Keratinocyte (primary cell): ENCODE measurements at regions not wholly inside any gene's neighbourhood (a gene's known extent, or its start where the extent isn't known, plus 50 kb on each side); places are given as distances from the start of the nearest gene placed in this dataset.

Experiments
- DNase-seq: peaks from one replicate; pipeline ENCODE4 v3.0.0-alpha.2; 2011; ENCODE audit warnings: low read depth, missing footprints, low spot score
- FAIRE-seq: peaks from 2 replicates; lab custom pipeline; 2011; peaks lifted over from hg19 to GRCh38; lab: Jason Lieb, UNC
- H2AFZ ChIP-seq: 2 replicates; pipeline ENCODE4 v1.6.0; 2012; ENCODE audit warnings: low read length, control low read depth, inconsistent platforms; ENCODE audit not compliant: control insufficient read depth
- H3K27ac ChIP-seq: 2 replicates; pipeline ENCODE4 v1.5.1; 2011; ENCODE audit warnings: low read length; ENCODE audit not compliant: control insufficient read depth, insufficient read depth
- H3K27me3 ChIP-seq: 3 replicates; pipeline ENCODE4 v1.6.0; 2011; ENCODE audit warnings: low read length; ENCODE audit not compliant: control insufficient read depth, insufficient read depth; ENCODE audit errors: extremely low read depth
- H3K36me3 ChIP-seq, 2 experiments: 2 replicates in 1 of 2; 3 replicates in 1 of 2; pipeline ENCODE4 v1.5.1; 2011; ENCODE audit warnings: low read length in 2 of 2, mild to moderate bottlenecking in 1 of 2; ENCODE audit not compliant: control insufficient read depth in 2 of 2, insufficient read depth in 2 of 2; ENCODE audit errors: extremely low read depth in 1 of 2
- H3K4me1 ChIP-seq: 3 replicates; pipeline ENCODE4 v1.5.1; 2011; ENCODE audit warnings: low read length; ENCODE audit not compliant: control insufficient read depth, insufficient read depth; ENCODE audit errors: extremely low read depth
- H3K4me2 ChIP-seq: 3 replicates; pipeline ENCODE4 v1.6.0; 2011; ENCODE audit warnings: low read depth, low read length; ENCODE audit not compliant: control insufficient read depth, insufficient read depth; ENCODE audit errors: extremely low read depth
- H3K4me3 ChIP-seq, 3 experiments: fragments of 200-600 bp in 1 of 3; sonication (generic) in 1 of 3; 2 replicates in 2 of 3; 3 replicates in 1 of 3; pipeline ENCODE4 v1.5.1; 2011 to 2016; ENCODE audit warnings: low read length in 3 of 3, mild to moderate bottlenecking in 3 of 3, control low read depth in 2 of 3, inconsistent platforms in 1 of 3, low read depth in 1 of 3, mixed read lengths in 1 of 3, mixed run types in 1 of 3, moderate library complexity in 1 of 3; ENCODE audit not compliant: control insufficient read depth in 2 of 3, insufficient read depth in 2 of 3; ENCODE audit errors: extremely low read depth in 1 of 3
- H3K79me2 ChIP-seq: 2 replicates; pipeline ENCODE4 v1.6.0; 2012; ENCODE audit warnings: low read length; ENCODE audit not compliant: control insufficient read depth, insufficient read depth
- H3K9ac ChIP-seq: 3 replicates; pipeline ENCODE4 v1.6.0; 2011; ENCODE audit warnings: low read length; ENCODE audit not compliant: control insufficient read depth, insufficient read depth; ENCODE audit errors: extremely low read depth
- H3K9me1 ChIP-seq: 3 replicates; pipeline ENCODE4 v1.6.0; 2011; ENCODE audit warnings: low read length; ENCODE audit not compliant: control insufficient read depth, insufficient read depth; ENCODE audit errors: extremely low read depth
- H3K9me3 ChIP-seq: 2 replicates; pipeline ENCODE4 v1.5.1; 2012; ENCODE audit warnings: low read depth, low read length; ENCODE audit not compliant: control insufficient read depth
- H4K20me1 ChIP-seq: 3 replicates; pipeline ENCODE4 v1.6.0; 2011; ENCODE audit warnings: low read length; ENCODE audit not compliant: control insufficient read depth, insufficient read depth; ENCODE audit errors: extremely low read depth
- CTCF ChIP-seq, 3 experiments: IDR thresholded peaks in 1 of 3; conservative IDR thresholded peaks in 1 of 3; optimal IDR thresholded peaks in 1 of 3; 2 replicates in 2 of 3; 3 replicates in 1 of 3; pipeline versions ENCODE3 to v1.5.1; 2011; ENCODE audit warnings: low read length in 3 of 3, mild to moderate bottlenecking in 3 of 3, moderate library complexity in 2 of 3, control low read depth in 1 of 3, inconsistent platforms in 1 of 3; ENCODE audit not compliant: insufficient read depth in 2 of 3; ENCODE audit errors: extremely low read depth in 1 of 3
- EZH2 ChIP-seq: IDR thresholded peaks from one replicate; pipeline ENCODE4 v1.6.1; 2012; ENCODE audit warnings: inconsistent platforms, mild to moderate bottlenecking, low read length, moderate library complexity
- dilution Hi-C: fragments of 300-500 bp; cut with MboI; formaldehyde crosslinking; loops from one replicate; pipeline ENCODE4 v1.7.0; 2020; ENCODE audit warnings: low sequenced_read_pairs; ENCODE audit not compliant: extremely low pct_ligation_motif_present

DNA sequence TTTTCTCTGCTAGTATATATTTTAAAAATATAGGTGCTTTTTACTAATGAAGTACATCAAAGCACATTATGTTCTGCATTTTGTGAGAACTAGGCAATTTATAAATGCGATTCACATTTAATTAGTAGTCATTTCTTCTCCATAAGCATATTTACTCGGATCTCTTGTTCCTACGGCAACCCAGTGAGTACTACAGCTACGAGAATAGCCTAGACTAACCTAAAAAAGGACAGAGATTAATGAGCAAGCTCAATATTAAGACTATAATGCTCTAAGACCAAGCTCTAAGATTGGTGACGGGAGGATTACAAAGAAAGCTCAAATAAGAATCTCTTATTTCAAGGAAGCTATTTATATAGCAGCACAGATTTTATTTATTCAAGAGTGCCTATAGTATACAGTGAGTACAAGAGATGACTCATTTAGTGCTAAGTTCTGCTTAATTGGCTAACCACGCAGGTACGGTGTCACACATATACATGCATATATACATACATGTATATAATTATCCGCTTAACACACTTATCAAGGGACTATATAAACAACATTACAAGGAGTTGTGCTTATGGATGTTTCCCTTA lies 364.7 kb downstream of the GPD2 start:
- no peaks in the 10 kb centered on the region for H3K79me2 ChIP-seq
- no peak overlapping the region for H3K9ac ChIP-seq
- H3K27me3 ChIP-seq, result no peaks in the 10 kb centered on the region
- FAIRE-seq, result no peak
- no peaks in the 10 kb centered on the region for H3K4me1 ChIP-seq
- H2AFZ ChIP-seq, result no peak overlapping the region
- H3K9me1 ChIP-seq, result no peaks in the 10 kb centered on the region
- H4K20me1 ChIP-seq, result no peaks in the 10 kb centered on the region
- H3K9me3 ChIP-seq, result no peaks in the 10 kb centered on the region
- TF ChIP-seq CTCF (optimal IDR thresholded peaks at IDR 0.05 in 1 of 3, IDR thresholded peaks at IDR 0.05 in 1 of 3, conservative IDR thresholded peaks at IDR 0.05 in 1 of 3; ENCODE audit: extremely low read depth in 1 of 3, insufficient read depth in 2 of 3, low read length in 3 of 3), result no peak
- TF ChIP-seq EZH2, result no peak
- no peak overlapping the region for H3K4me3 ChIP-seq
- H3K36me3 ChIP-seq, result no peaks in the 10 kb centered on the region
- dilution Hi-C loops, result no loop called here
- DNase-seq, result no peak
- no peak overlapping the region for H3K27ac ChIP-seq
- no peak overlapping the region for H3K4me2 ChIP-seq

DNA sequence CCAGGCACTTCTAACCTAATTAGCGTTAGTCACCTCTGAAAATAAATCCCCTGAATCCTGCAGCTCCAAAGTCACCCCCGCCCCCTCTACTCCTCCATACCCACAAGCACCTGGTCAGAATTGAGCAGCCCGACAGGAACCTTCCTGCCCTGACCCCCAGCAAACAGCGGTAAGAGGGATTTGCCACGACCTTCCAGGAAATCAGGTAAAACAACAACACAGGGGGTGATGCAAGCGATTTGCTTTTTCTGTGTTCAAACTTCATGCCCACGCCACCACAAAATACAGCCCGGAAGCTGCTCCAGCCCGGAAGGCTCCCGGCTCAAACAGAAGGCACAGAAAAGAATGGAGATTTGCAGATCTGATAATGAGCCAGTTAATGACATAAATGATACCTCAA lies 367.1 kb downstream of the GPD2 start:
- H3K79me2 ChIP-seq, result no peaks in the 10 kb centered on the region
- dilution Hi-C loops, result no loop called here
- no peaks in the 10 kb centered on the region for H3K9me3 ChIP-seq
- H4K20me1 ChIP-seq, result no peaks in the 10 kb centered on the region
- no peak for FAIRE-seq
- DNase-seq, result no peak
- H2AFZ ChIP-seq, result peak overlapping the region; percentile 79
- no peaks in the 10 kb centered on the region for H3K4me1 ChIP-seq
- no peaks in the 10 kb centered on the region for H3K9me1 ChIP-seq
- H3K27ac ChIP-seq, result no peak overlapping the region
- TF ChIP-seq CTCF (optimal IDR thresholded peaks at IDR 0.05 in 1 of 3, IDR thresholded peaks at IDR 0.05 in 1 of 3, conservative IDR thresholded peaks at IDR 0.05 in 1 of 3; ENCODE audit: extremely low read depth in 1 of 3, insufficient read depth in 2 of 3, low read length in 3 of 3), result no peak
- TF ChIP-seq EZH2, result no peak
- H3K4me2 ChIP-seq, result peak overlapping the region; percentile 78
- H3K4me3 ChIP-seq, result peak overlapping the region; percentile 16 to 38 (median 33)
- H3K27me3 ChIP-seq, result no peaks in the 10 kb centered on the region
- no peaks in the 10 kb centered on the region for H3K36me3 ChIP-seq
- H3K9ac ChIP-seq, result no peak overlapping the region
